WTC11 (cell line): ENCODE measurements at regions not wholly inside any gene's neighbourhood (a gene's known extent, or its start where the extent isn't known, plus 50 kb on each side); places are given as distances from the start of the nearest gene placed in this dataset.

Experiments used
- ATAC-seq: fragments of 200-7000 bp; cut with Tn5 transposase; 2 replicates; pipeline ENCODE4 v1.10.0; 2021; ENCODE audit warnings: mild to moderate bottlenecking, moderate library complexity
- CTCF ChIA-PET: fragments of 300-600 bp; sonication (Branson Sonifier 250); formaldehyde crosslinking; loops from one replicate; lab custom pipeline; 2021; ENCODE audit warnings: antibody characterized with exemption; lab: Charles Lee
- POLR2A ChIA-PET: fragments of 350-600 bp; sonication (Branson Sonifier 250); formaldehyde crosslinking; loops from one replicate; lab custom pipeline; 2021; ENCODE audit warnings: antibody characterized with exemption; lab: Charles Lee
- DNase-seq: peaks from one replicate; pipeline ENCODE4 v3.0.0; 2021; ENCODE audit warnings: low spot score
- H3K27ac Mint-ChIP-seq: 2 replicates; pipeline ENCODE4 v1.8.0; 2021; ENCODE audit warnings: mixed read lengths
- H3K27me3 Mint-ChIP-seq: 2 replicates; pipeline ENCODE4 v1.8.0; 2021; ENCODE audit warnings: low read depth, mild to moderate bottlenecking, moderate library complexity, mixed read lengths
- H3K36me3 Mint-ChIP-seq: 2 replicates; pipeline ENCODE4 v1.8.0; 2021; ENCODE audit warnings: mixed read lengths
- H3K4me1 Mint-ChIP-seq: 2 replicates; pipeline ENCODE4 v1.8.0; 2022; ENCODE audit warnings: mixed read lengths
- H3K4me3 Mint-ChIP-seq: 2 replicates; pipeline ENCODE4 v1.8.0; 2021; ENCODE audit warnings: mild to moderate bottlenecking, moderate library complexity, mixed read lengths
- H3K9me3 Mint-ChIP-seq: 2 replicates; pipeline ENCODE4 v1.8.0; 2021; ENCODE audit warnings: mixed read lengths
- CBFB ChIP-seq: sonication (generic); formaldehyde crosslinking; IDR thresholded peaks from 2 replicates; pipeline ENCODE4 v1.8.1; 2022; ENCODE audit warnings: mild to moderate bottlenecking, low read depth, missing genetic modification reagents
- CREB1 ChIP-seq: sonication (generic); formaldehyde crosslinking; IDR thresholded peaks from 2 replicates; pipeline ENCODE4 v1.8.0; 2023; ENCODE audit warnings: mild to moderate bottlenecking, missing genetic modification reagents
- ELF4 ChIP-seq: sonication (generic); formaldehyde crosslinking; IDR thresholded peaks from 2 replicates; pipeline ENCODE4 v1.8.1; 2022; ENCODE audit warnings: low read depth, mild to moderate bottlenecking, moderate library complexity, missing genetic modification reagents
- HMGA2 ChIP-seq: fragments of 250-450 bp; sonication (Bioruptor Pico); IDR thresholded peaks from 2 replicates; pipeline ENCODE4 v1.4.0; 2021; ENCODE audit warnings: mild to moderate bottlenecking, moderate library complexity
- NR3C1 ChIP-seq: sonication (generic); formaldehyde crosslinking; conservative IDR thresholded peaks from 2 replicates; pipeline ENCODE4 v1.8.1; 2023; ENCODE audit warnings: low read depth, mild to moderate bottlenecking, missing genetic modification reagents
- STAT6 ChIP-seq: sonication (generic); formaldehyde crosslinking; conservative IDR thresholded peaks from 2 replicates; pipeline ENCODE4 v1.8.1; 2023; ENCODE audit warnings: mild to moderate bottlenecking, low read depth, missing genetic modification reagents, moderate library complexity
- TCF7 ChIP-seq: sonication (generic); formaldehyde crosslinking; IDR thresholded peaks from 2 replicates; pipeline ENCODE4 v1.8.0; 2022; ENCODE audit warnings: mild to moderate bottlenecking, low read depth, missing genetic modification reagents, moderate library complexity
- TP53 ChIP-seq: sonication (generic); formaldehyde crosslinking; IDR thresholded peaks from 2 replicates; pipeline ENCODE4 v1.8.1; 2023; ENCODE audit warnings: mild to moderate bottlenecking, missing genetic modification reagents
- ZNF263 ChIP-seq: sonication (generic); formaldehyde crosslinking; IDR thresholded peaks from 2 replicates; pipeline ENCODE4 v1.8.1; 2022; ENCODE audit warnings: low read depth, mild to moderate bottlenecking, moderate library complexity, missing genetic modification reagents
- ZNF423 ChIP-seq: fragments of 250-450 bp; sonication (Bioruptor Pico); IDR thresholded peaks from 2 replicates; pipeline ENCODE4 v2.1.2; 2022; ENCODE audit warnings: mild to moderate bottlenecking, moderate library complexity
- ZNF532 ChIP-seq: fragments of 250-450 bp; sonication (Bioruptor Pico); IDR thresholded peaks from 2 replicates; pipeline ENCODE4 v1.9.0; 2021; ENCODE audit warnings: mild to moderate bottlenecking, borderline replicate concordance
- TF ChIP-seq, protein P1 (sequence below): sonication (generic); formaldehyde crosslinking; IDR thresholded peaks from 2 replicates; pipeline ENCODE4 v1.8.1; 2022; ENCODE audit warnings: low read depth, mild to moderate bottlenecking, moderate library complexity, missing genetic modification reagents, borderline replicate concordance
- TF ChIP-seq, protein P2 (sequence below): fragments of 250-450 bp; sonication (Bioruptor Pico); IDR thresholded peaks from 2 replicates; pipeline ENCODE4 v1.9.0; 2021; ENCODE audit warnings: moderate library complexity, mild to moderate bottlenecking, inconsistent platforms, borderline replicate concordance
- TF ChIP-seq, protein P3 (sequence below): sonication (generic); formaldehyde crosslinking; IDR thresholded peaks from 2 replicates; pipeline ENCODE4 v1.8.0; 2022; ENCODE audit warnings: mild to moderate bottlenecking, missing genetic modification reagents
- TF ChIP-seq, protein P4 (sequence below): sonication (generic); formaldehyde crosslinking; IDR thresholded peaks from 2 replicates; pipeline ENCODE4 v1.8.1; 2022; ENCODE audit warnings: mild to moderate bottlenecking, moderate library complexity, missing genetic modification reagents

DNA sequence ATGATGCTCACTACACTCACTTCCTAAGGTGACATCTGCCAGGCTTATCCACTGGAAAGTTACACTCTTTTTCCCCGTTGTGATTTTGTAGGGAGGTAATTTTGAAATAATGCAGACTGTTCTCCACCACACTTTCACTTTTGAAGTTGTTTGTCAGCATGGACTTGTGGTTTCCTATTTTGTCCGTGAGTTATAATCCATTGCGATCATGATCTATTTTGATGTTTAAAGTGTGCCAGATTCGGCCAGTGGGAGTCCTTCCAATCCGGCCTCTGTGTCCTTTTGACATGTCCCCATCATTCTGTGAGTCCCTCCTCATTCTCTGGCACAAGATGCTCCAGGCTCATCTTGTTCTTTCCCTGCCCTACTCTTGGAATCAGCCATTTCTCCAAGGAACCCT, 211.3 kb upstream of the KLF4 start:
- CTCF ChIA-PET, result no interaction called here
- H3K4me1 Mint-ChIP-seq, result no peaks in the 10 kb centered on the region
- no peaks in the 10 kb centered on the region; the same call in 1 of the 2 replicates for H3K27me3 Mint-ChIP-seq
- peaks cover 3% of the 10 kb centered on the region; the same call in 1 of the 2 replicates for H3K9me3 Mint-ChIP-seq
- no peak overlapping the region for H3K27ac Mint-ChIP-seq
- ATAC-seq, result no peak
- H3K4me3 Mint-ChIP-seq, result no peak overlapping the region
- TF ChIP-seq TP53 (CRISPR knock-in tag) (no peak), ZNF423 (CRISPR knock-in tag) (no peak), HMGA2 (CRISPR knock-in tag) (no peak), CBFB (CRISPR knock-in tag) (no peak)
- TF ChIP-seq, protein P1, sequence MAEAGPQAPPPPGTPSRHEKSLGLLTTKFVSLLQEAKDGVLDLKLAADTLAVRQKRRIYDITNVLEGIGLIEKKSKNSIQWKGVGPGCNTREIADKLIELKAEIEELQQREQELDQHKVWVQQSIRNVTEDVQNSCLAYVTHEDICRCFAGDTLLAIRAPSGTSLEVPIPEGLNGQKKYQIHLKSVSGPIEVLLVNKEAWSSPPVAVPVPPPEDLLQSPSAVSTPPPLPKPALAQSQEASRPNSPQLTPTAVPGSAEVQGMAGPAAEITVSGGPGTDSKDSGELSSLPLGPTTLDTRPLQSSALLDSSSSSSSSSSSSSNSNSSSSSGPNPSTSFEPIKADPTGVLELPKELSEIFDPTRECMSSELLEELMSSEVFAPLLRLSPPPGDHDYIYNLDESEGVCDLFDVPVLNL (CRISPR knock-in tag), result no peak
- POLR2A ChIA-PET, result no interaction called here
- DNase-seq, result no peak
- no peaks in the 10 kb centered on the region for H3K36me3 Mint-ChIP-seq

GRCh38 chr9:107699231-107699630, 209.7 kb upstream of the KLF4 start:
- TF ChIP-seq ZNF263 (CRISPR knock-in tag) (no peak), NR3C1 (no peak), CREB1 (no peak), ZNF532 (no peak), ELF4 (CRISPR knock-in tag) (no peak), STAT6 (no peak), TCF7 (CRISPR knock-in tag) (no peak)
- TF ChIP-seq, protein P2, sequence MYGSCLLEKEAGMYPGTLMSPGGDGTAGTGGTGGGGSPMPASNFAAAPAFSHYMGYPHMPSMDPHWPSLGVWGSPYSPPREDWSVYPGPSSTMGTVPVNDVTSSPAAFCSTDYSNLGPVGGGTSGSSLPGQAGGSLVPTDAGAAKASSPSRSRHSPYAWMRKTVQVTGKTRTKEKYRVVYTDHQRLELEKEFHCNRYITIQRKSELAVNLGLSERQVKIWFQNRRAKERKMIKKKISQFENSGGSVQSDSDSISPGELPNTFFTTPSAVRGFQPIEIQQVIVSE (CRISPR knock-in tag), result no peak
- TF ChIP-seq, protein P3, sequence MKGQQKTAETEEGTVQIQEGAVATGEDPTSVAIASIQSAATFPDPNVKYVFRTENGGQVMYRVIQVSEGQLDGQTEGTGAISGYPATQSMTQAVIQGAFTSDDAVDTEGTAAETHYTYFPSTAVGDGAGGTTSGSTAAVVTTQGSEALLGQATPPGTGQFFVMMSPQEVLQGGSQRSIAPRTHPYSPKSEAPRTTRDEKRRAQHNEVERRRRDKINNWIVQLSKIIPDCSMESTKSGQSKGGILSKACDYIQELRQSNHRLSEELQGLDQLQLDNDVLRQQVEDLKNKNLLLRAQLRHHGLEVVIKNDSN, result no peak
- TF ChIP-seq, protein P4, sequence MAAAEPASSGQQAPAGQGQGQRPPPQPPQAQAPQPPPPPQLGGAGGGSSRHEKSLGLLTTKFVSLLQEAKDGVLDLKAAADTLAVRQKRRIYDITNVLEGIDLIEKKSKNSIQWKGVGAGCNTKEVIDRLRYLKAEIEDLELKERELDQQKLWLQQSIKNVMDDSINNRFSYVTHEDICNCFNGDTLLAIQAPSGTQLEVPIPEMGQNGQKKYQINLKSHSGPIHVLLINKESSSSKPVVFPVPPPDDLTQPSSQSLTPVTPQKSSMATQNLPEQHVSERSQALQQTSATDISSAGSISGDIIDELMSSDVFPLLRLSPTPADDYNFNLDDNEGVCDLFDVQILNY, result no peak
- H3K27me3 Mint-ChIP-seq, result no peaks in the 10 kb centered on the region; the same call in 1 of the 2 replicates
- CTCF ChIA-PET, result no interaction called here
- H3K36me3 Mint-ChIP-seq, result no peaks in the 10 kb centered on the region
- DNase-seq, result no peak
- no peak overlapping the region for H3K27ac Mint-ChIP-seq
- no peaks in the 10 kb centered on the region for H3K4me1 Mint-ChIP-seq
- no peak for ATAC-seq
- POLR2A ChIA-PET, result no interaction called here
- peaks cover 3% of the 10 kb centered on the region; the same call in 1 of the 2 replicates for H3K9me3 Mint-ChIP-seq
- no peak overlapping the region for H3K4me3 Mint-ChIP-seq
